Suprapubic skin (tissue), 4 donors: ENCODE measurements at regions not wholly inside any gene's neighbourhood (a gene's known extent, or its start where the extent isn't known, plus 50 kb on each side); places are given as distances from the start of the nearest gene placed in this dataset.
"Not testable (repeated sequence)": the region's sequence is repeated elsewhere in the genome, so short reads cannot be mapped to it uniquely, and the experiment has no call there.

Source experiments
- DNase-seq, 2 donors: peaks; one replicate each; pipeline ENCODE4 v3.0.0-alpha.2; 2019; ENCODE audit warnings: low spot score in 2 of 2
- H3K27ac ChIP-seq: fragments of 200-600 bp; sonication (generic); one replicate; pipeline ENCODE4 v1.5.1; 2019
- H3K27me3 ChIP-seq: fragments of 200-600 bp; sonication (generic); one replicate; pipeline ENCODE4 v1.5.1; 2019
- H3K36me3 ChIP-seq: fragments of 200-600 bp; sonication (generic); one replicate; pipeline ENCODE4 v1.5.1; 2019
- H3K4me1 ChIP-seq: fragments of 200-600 bp; sonication (generic); one replicate; pipeline ENCODE4 v1.5.1; 2019
- H3K4me3 ChIP-seq: fragments of 200-600 bp; sonication (generic); one replicate; pipeline ENCODE4 v1.5.1; 2019; ENCODE audit warnings: mild to moderate bottlenecking
- H3K9me3 ChIP-seq: fragments of 200-600 bp; sonication (generic); one replicate; pipeline ENCODE4 v1.5.1; 2019
- CTCF ChIP-seq, 2 donors: fragments of 200-600 bp in 1 of 2; fragments of 450-650 bp in 1 of 2; sonication (generic) in 1 of 2; IDR thresholded peaks; one replicate each; pipeline ENCODE4 v1.5.1; 2016 to 2019; ENCODE audit warnings: antibody characterized with exemption in 2 of 2, mild to moderate bottlenecking in 1 of 2, moderate library complexity in 1 of 2
- EP300 ChIP-seq: sonication (generic); formaldehyde crosslinking; IDR thresholded peaks from one replicate; pipeline ENCODE4 v1.6.1; 2017; ENCODE audit warnings: antibody characterized with exemption
- POLR2A ChIP-seq, 2 donors: fragments of 450-650 bp; IDR thresholded peaks; one replicate each; pipeline ENCODE4 v1.6.1; 2017; ENCODE audit warnings: antibody characterized with exemption in 2 of 2, mild to moderate bottlenecking in 2 of 2, moderate library complexity in 2 of 2
- POLR2AphosphoS5 ChIP-seq, 3 donors: sonication (generic); formaldehyde crosslinking; IDR thresholded peaks; one replicate each; pipeline ENCODE4 v1.6.1; 2017; ENCODE audit warnings: antibody characterized with exemption in 3 of 3
- WGBS: methylation state at CpG from one replicate; pipeline ENCODE4 v1.1.5; 2018; 5-methylcytosine and 5-hydroxymethylcytosine counted together

GRCh38 chr4:20151436-20151835 is 100.3 kb upstream of the SLIT2 start:
- DNase-seq = no peak
- Histone ChIP-seq H3K36me3 (no peaks in the 10 kb centered on the region), H3K9me3 (no peaks in the 10 kb centered on the region), H3K27me3 (no peaks in the 10 kb centered on the region), H3K27ac (no peak overlapping the region), H3K4me1 (no peaks in the 10 kb centered on the region), H3K4me3 (no peak overlapping the region)
- TF ChIP-seq POLR2A (IDR thresholded peaks at IDR 0.05) (no peak), POLR2AphosphoS5 (IDR thresholded peaks at IDR 0.05) (no peak), CTCF (IDR thresholded peaks at IDR 0.05) (no peak), EP300 (no peak)
- WGBS = 70% methylated on average over 2 of the region's 2 CpGs

GRCh38 chr4:20149143-20149542 is 102.6 kb upstream of the SLIT2 start:
- H3K27ac ChIP-seq, H3K4me1 ChIP-seq: not testable (repeated sequence)
- WGBS = 83% methylated on average over 3 of the region's 3 CpGs

GRCh38 chr4:20137176-20137575 is 114.5 kb upstream of the SLIT2 start:
- Histone ChIP-seq H3K9me3 (peaks cover 4% of the 10 kb centered on the region), H3K27ac (no peak overlapping the region), H3K4me3 (no peak overlapping the region), H3K27me3 (no peaks in the 10 kb centered on the region), H3K36me3 (no peaks in the 10 kb centered on the region), H3K4me1 (no peaks in the 10 kb centered on the region)
- 88% methylated on average over 2 of the region's 2 CpGs for WGBS
- no peak for TF ChIP-seq POLR2AphosphoS5 (IDR thresholded peaks at IDR 0.05)
- no peak for TF ChIP-seq CTCF (IDR thresholded peaks at IDR 0.05)
- TF ChIP-seq POLR2A (IDR thresholded peaks at IDR 0.05) = no peak
- no peak for DNase-seq

More at GRCh38 chr4:20149143-20149542, 102.6 kb upstream of the SLIT2 start:
- not testable (repeated sequence) for H3K27me3 ChIP-seq, H3K36me3 ChIP-seq, H3K4me3 ChIP-seq, DNase-seq, H3K9me3 ChIP-seq

GRCh38 chr4:20127626-20128025 is 124.1 kb upstream of the SLIT2 start:
- H3K36me3 ChIP-seq = no peaks in the 10 kb centered on the region
- no peak overlapping the region for H3K27ac ChIP-seq
- no peak overlapping the region for H3K4me3 ChIP-seq
- TF ChIP-seq EP300 (no peak), CTCF (IDR thresholded peaks at IDR 0.05) (no peak), POLR2A (IDR thresholded peaks at IDR 0.05) (no peak), POLR2AphosphoS5 (IDR thresholded peaks at IDR 0.05) (no peak)
- H3K27me3 ChIP-seq = no peaks in the 10 kb centered on the region
- H3K4me1 ChIP-seq = no peaks in the 10 kb centered on the region
- 96% methylated on average over 1 of the region's 1 CpG for WGBS
- DNase-seq = no peak
- no peaks in the 10 kb centered on the region for H3K9me3 ChIP-seq

GRCh38 chr4:20126906-20127305 is 124.8 kb upstream of the SLIT2 start:
- Histone ChIP-seq H3K27ac (no peak overlapping the region), H3K27me3 (no peaks in the 10 kb centered on the region), H3K4me3 (no peak overlapping the region), H3K4me1 (no peaks in the 10 kb centered on the region), H3K9me3 (no peaks in the 10 kb centered on the region), H3K36me3 (no peaks in the 10 kb centered on the region)
- TF ChIP-seq EP300 = no peak
- no peak for TF ChIP-seq CTCF (IDR thresholded peaks at IDR 0.05)
- no peak for TF ChIP-seq POLR2AphosphoS5 (IDR thresholded peaks at IDR 0.05)
- no peak for TF ChIP-seq POLR2A (IDR thresholded peaks at IDR 0.05)
- WGBS = 89% methylated on average over 1 of the region's 1 CpG
- DNase-seq = no peak

- Histone ChIP-seq H3K4me1 (no peaks in the 10 kb centered on the region), H3K9me3 (no peaks in the 10 kb centered on the region), H3K27ac (no peak overlapping the region), H3K27me3 (no peaks in the 10 kb centered on the region), H3K4me3 (no peak overlapping the region), H3K36me3 (no peaks in the 10 kb centered on the region)
- 75% methylated on average over 3 of the region's 3 CpGs for WGBS
- no peak for TF ChIP-seq CTCF (IDR thresholded peaks at IDR 0.05)
- no peak for TF ChIP-seq POLR2AphosphoS5 (IDR thresholded peaks at IDR 0.05)
- no peak for TF ChIP-seq POLR2A (IDR thresholded peaks at IDR 0.05)
- TF ChIP-seq EP300 = no peak
- no peak for DNase-seq
Measured at GRCh38 chr4:20124317-20125026, 127.2 kb upstream of the SLIT2 start.
